H9 (cell line): ENCODE measurements at regions not wholly inside any gene's neighbourhood (a gene's known extent, or its start where the extent isn't known, plus 50 kb on each side); places are given as distances from the start of the nearest gene placed in this dataset.

ENCODE experiments used
- DNase-seq: peaks from one replicate; pipeline ENCODE4 v3.0.0-alpha.2; 2017
- H2AFZ ChIP-seq: one replicate; pipeline ENCODE4 v1.6.1; 2013; ENCODE audit warnings: mild to moderate bottlenecking, low read length, control low read depth, moderate library complexity
- H2AK5ac ChIP-seq: 2 replicates; pipeline ENCODE4 v1.6.1; 2013; ENCODE audit warnings: low read length, control low read depth, mixed read lengths; ENCODE audit not compliant: insufficient read length
- H2BK120ac ChIP-seq: one replicate; pipeline ENCODE4 v1.6.1; 2013; ENCODE audit warnings: low read depth, mild to moderate bottlenecking, low read length, control low read depth, inconsistent platforms; ENCODE audit not compliant: poor library complexity, severe bottlenecking
- H2BK12ac ChIP-seq: 2 replicates; pipeline ENCODE4 v1.6.1; 2013; ENCODE audit warnings: low read length, control low read depth, mixed read lengths, low read depth; ENCODE audit not compliant: insufficient read length
- H2BK15ac ChIP-seq: 2 replicates; pipeline ENCODE4 v1.6.1; 2013; ENCODE audit warnings: low read depth, low read length, control low read depth
- H2BK20ac ChIP-seq: one replicate; pipeline ENCODE4 v1.6.1; 2013; ENCODE audit warnings: low read depth, mild to moderate bottlenecking, low read length, control low read depth, inconsistent platforms; ENCODE audit not compliant: poor library complexity, severe bottlenecking
- H2BK5ac ChIP-seq: 2 replicates; pipeline ENCODE4 v1.6.1; 2013; ENCODE audit warnings: low read length, control low read depth, mixed read lengths; ENCODE audit not compliant: insufficient read length
- H3K14ac ChIP-seq: 2 replicates; pipeline ENCODE4 v1.6.1; 2013; ENCODE audit warnings: low read length, control low read depth; ENCODE audit not compliant: insufficient read depth
- H3K18ac ChIP-seq: 2 replicates; pipeline ENCODE4 v1.6.1; 2013; ENCODE audit warnings: low read depth, mild to moderate bottlenecking, mixed read lengths, low read length, control low read depth; ENCODE audit not compliant: insufficient read length
- H3K23ac ChIP-seq: 2 replicates; pipeline ENCODE4 v1.6.1; 2013; ENCODE audit warnings: low read length, control low read depth, mixed read lengths, low read depth; ENCODE audit not compliant: insufficient read length
- H3K23me2 ChIP-seq: 2 replicates; pipeline ENCODE4 v1.6.1; 2013; ENCODE audit warnings: low read depth, mild to moderate bottlenecking, mixed read lengths, low read length, control low read depth; ENCODE audit not compliant: insufficient read length, poor library complexity, severe bottlenecking
- H3K27ac ChIP-seq: 2 replicates; pipeline ENCODE4 v1.5.1; 2013; ENCODE audit warnings: low read length, control low read depth, mixed read lengths, low read depth; ENCODE audit not compliant: insufficient read length
- H3K27me3 ChIP-seq: 2 replicates; pipeline ENCODE4 v1.6.1; 2013; ENCODE audit warnings: low read length, control low read depth, inconsistent platforms; ENCODE audit not compliant: insufficient read depth
- H3K4ac ChIP-seq: 2 replicates; pipeline ENCODE4 v1.6.1; 2013; ENCODE audit warnings: low read depth, mild to moderate bottlenecking, control low read depth, inconsistent platforms, low read length, moderate library complexity
- H3K4me1 ChIP-seq: 2 replicates; pipeline ENCODE4 v1.6.1; 2013; ENCODE audit warnings: low read length, control low read depth, inconsistent platforms; ENCODE audit not compliant: insufficient read depth
- H3K4me2 ChIP-seq: 2 replicates; pipeline ENCODE4 v1.6.1; 2013; ENCODE audit warnings: low read length, control low read depth, mixed read lengths; ENCODE audit not compliant: insufficient read length, insufficient read depth
- H3K56ac ChIP-seq: 2 replicates; pipeline ENCODE4 v1.6.1; 2013; ENCODE audit warnings: low read depth, mild to moderate bottlenecking, mixed read lengths, low read length, control low read depth; ENCODE audit not compliant: insufficient read length
- H3K79me1 ChIP-seq: 2 replicates; pipeline ENCODE4 v1.6.1; 2013; ENCODE audit warnings: low read depth, mild to moderate bottlenecking, moderate library complexity, low read length, control low read depth, inconsistent platforms; ENCODE audit not compliant: insufficient read depth, poor library complexity, severe bottlenecking
- H3K79me2 ChIP-seq: 2 replicates; pipeline ENCODE4 v1.6.1; 2013; ENCODE audit warnings: low read length, control low read depth, inconsistent platforms; ENCODE audit not compliant: insufficient read depth
- H3K9ac ChIP-seq: 2 replicates; pipeline ENCODE4 v1.6.1; 2013; ENCODE audit warnings: low read length, control low read depth, mixed read lengths; ENCODE audit not compliant: insufficient read length; ENCODE audit errors: extremely low read depth
- H3K9me3 ChIP-seq: one replicate; pipeline ENCODE4 v1.6.1; 2013; ENCODE audit warnings: low read depth, low read length, inconsistent platforms; ENCODE audit not compliant: control insufficient read depth
- H3T11ph ChIP-seq: one replicate; pipeline ENCODE4 v1.6.1; 2013; ENCODE audit warnings: mild to moderate bottlenecking, low read length, control low read depth, inconsistent platforms
- H4K20me1 ChIP-seq: one replicate; pipeline ENCODE4 v1.6.1; 2013; ENCODE audit not compliant: control insufficient read depth, insufficient read length, insufficient read depth
- H4K5ac ChIP-seq: 2 replicates; pipeline ENCODE4 v1.6.1; 2013; ENCODE audit warnings: low read depth, mild to moderate bottlenecking, mixed read lengths, low read length, control low read depth; ENCODE audit not compliant: insufficient read length
- H4K8ac ChIP-seq: replicated peaks from 2 replicates; pipeline ENCODE4 v1.6.1; 2013; ENCODE audit warnings: low read length, control low read depth, mixed read lengths, low read depth; ENCODE audit not compliant: insufficient read length
- H4K91ac ChIP-seq: 2 replicates; pipeline ENCODE4 v1.6.1; 2013; ENCODE audit warnings: low read depth, mild to moderate bottlenecking, moderate library complexity, mixed read lengths, low read length, control low read depth; ENCODE audit not compliant: insufficient read length
- H3K27ac Mint-ChIP-seq, 3 experiments: 2 replicates in 2 of 3; 3 replicates in 1 of 3; pipeline ENCODE4 v1.8.0; 2020 to 2021; ENCODE audit warnings: mixed read lengths in 3 of 3, mild to moderate bottlenecking in 1 of 3, moderate library complexity in 1 of 3
- H3K27me3 Mint-ChIP-seq: 2 replicates; pipeline ENCODE4 v1.8.0; 2021; ENCODE audit warnings: low read depth, mild to moderate bottlenecking, moderate library complexity, mixed read lengths
- H3K36me3 Mint-ChIP-seq, 3 experiments: 2 replicates in 2 of 3; 3 replicates in 1 of 3; pipeline ENCODE4 v1.8.0; 2020 to 2021; ENCODE audit warnings: low read depth in 3 of 3, mixed read lengths in 3 of 3; ENCODE audit not compliant: insufficient read depth in 1 of 3
- H3K4me1 Mint-ChIP-seq, 2 experiments: 2 replicates each; pipeline ENCODE4 v1.8.0; 2020; ENCODE audit warnings: mixed read lengths in 2 of 2
- H3K4me3 Mint-ChIP-seq, 2 experiments: 2 replicates in 1 of 2; 3 replicates in 1 of 2; pipeline ENCODE4 v1.8.0; 2020 to 2021; ENCODE audit warnings: mild to moderate bottlenecking in 2 of 2, mixed read lengths in 2 of 2, moderate library complexity in 1 of 2
- H3K9me3 Mint-ChIP-seq, 2 experiments: 2 replicates in 1 of 2; 3 replicates in 1 of 2; pipeline ENCODE4 v1.8.0; 2020; ENCODE audit warnings: mild to moderate bottlenecking in 2 of 2, mixed read lengths in 2 of 2, moderate library complexity in 1 of 2
- CTCF ChIP-seq: fragments of 200-600 bp; sonication (generic); conservative IDR thresholded peaks from 3 replicates; pipeline ENCODE4 v1.8.0; 2021; ENCODE audit warnings: antibody characterized with exemption, mild to moderate bottlenecking
- WGBS: extraction: QIAGEN DNeasy Blood & Tissue Kit; methylation state at CpG from one replicate; pipeline ENCODE4 v1.1.7; 2013; ENCODE audit warnings: missing lambda C conversion rate, low lambda C conversion rate, mixed read lengths; ENCODE audit not compliant: insufficient read length; ENCODE audit errors: extremely low coverage; 5-methylcytosine and 5-hydroxymethylcytosine counted together

DNA sequence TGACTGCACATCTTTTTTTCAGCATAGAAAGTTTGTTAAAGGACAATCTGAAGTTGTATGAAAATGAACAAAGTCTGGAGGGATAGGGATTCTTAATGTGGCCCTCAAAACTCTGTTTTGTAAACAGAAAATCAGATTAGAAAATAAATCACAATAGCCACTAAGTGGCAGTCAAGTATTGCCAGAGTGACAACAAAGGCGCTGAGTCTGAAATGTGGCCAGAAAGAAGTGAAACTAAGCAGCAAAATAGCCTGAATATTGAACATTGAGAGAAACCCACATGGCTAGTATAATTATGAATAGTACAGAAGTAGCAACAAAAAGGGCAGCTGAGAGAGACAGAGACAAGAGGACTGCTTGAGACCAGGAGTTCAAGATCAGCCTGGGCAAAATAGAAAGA lies 81.1 kb upstream of the CT45A1 start:
- H3K23me2 ChIP-seq = no peaks in the 10 kb centered on the region
- H4K20me1 ChIP-seq = no peaks in the 10 kb centered on the region
- H3K9me3 Mint-ChIP-seq = peaks cover 70 to 90% of the 10 kb centered on the region in 2 experiments
- H3K4me1 Mint-ChIP-seq = no peaks in the 10 kb centered on the region
- H2BK120ac ChIP-seq = no peak overlapping the region
- TF ChIP-seq CTCF = no peak
- H2AK5ac ChIP-seq = no peak overlapping the region
- WGBS = no CpG with 5 or more reads among the region's 1 CpG
- no peak overlapping the region for H4K5ac ChIP-seq
- H2BK5ac ChIP-seq = no peak overlapping the region
- peaks cover 75% of the 10 kb centered on the region for H3K9me3 ChIP-seq
- H3K9ac ChIP-seq = no peak overlapping the region
- H3T11ph ChIP-seq = no peak overlapping the region
- no peak overlapping the region for H2BK20ac ChIP-seq
- H3K4me2 ChIP-seq = no peak overlapping the region
- no peak overlapping the region for H3K23ac ChIP-seq
- H3K56ac ChIP-seq = no peak overlapping the region
- H3K4me3 Mint-ChIP-seq = no peak overlapping the region
- H3K27ac Mint-ChIP-seq = no peak overlapping the region
- H3K27me3 ChIP-seq = no peaks in the 10 kb centered on the region
- H3K4ac ChIP-seq = no peak overlapping the region
- H3K79me1 ChIP-seq = no peaks in the 10 kb centered on the region
- no peak for DNase-seq
- no peak overlapping the region for H3K27ac ChIP-seq
- no peaks in the 10 kb centered on the region for H3K4me1 ChIP-seq
- no peak overlapping the region for H3K18ac ChIP-seq
- H3K36me3 Mint-ChIP-seq = peaks cover 0 to 11% (median 0%) of the 10 kb centered on the region in 3 experiments; a peak in 3 of 7 replicates
- H4K91ac ChIP-seq = no peak overlapping the region
- H3K27me3 Mint-ChIP-seq = peaks cover 1% of the 10 kb centered on the region; the same call in 1 of the 2 replicates
- no peak overlapping the region for H4K8ac ChIP-seq
- H3K79me2 ChIP-seq = no peaks in the 10 kb centered on the region
- H2AFZ ChIP-seq = no peak overlapping the region
- H3K14ac ChIP-seq = no peak overlapping the region
- no peak overlapping the region for H2BK12ac ChIP-seq
- H2BK15ac ChIP-seq = no peak overlapping the region
